ENCODE measurements at regions not wholly inside any gene's neighbourhood (a gene's known extent, or its start where the extent isn't known, plus 50 kb on each side); places are given as distances from the start of the nearest gene placed in this dataset.

DNA sequence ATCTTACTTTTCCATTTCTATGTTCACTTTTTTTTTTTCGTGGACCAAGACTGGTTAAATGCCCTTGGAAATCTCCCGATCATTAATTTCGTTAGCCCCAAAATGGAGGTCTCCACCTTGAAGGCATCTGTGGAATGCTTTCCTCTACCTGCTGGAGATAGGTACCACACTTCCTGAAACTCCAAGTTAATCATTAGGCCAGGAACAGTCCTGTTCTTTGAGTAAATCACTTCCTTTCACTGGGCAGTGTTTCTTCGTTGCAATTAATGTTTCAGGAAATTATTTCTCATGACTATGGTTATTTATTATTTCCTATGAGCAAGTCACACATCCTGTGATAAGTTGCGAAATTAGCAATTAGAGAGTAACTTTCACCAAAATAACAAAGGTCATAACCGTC is 225.2 kb upstream of the LYPLAL1 start:
- no peak for DNase-seq

DNA sequence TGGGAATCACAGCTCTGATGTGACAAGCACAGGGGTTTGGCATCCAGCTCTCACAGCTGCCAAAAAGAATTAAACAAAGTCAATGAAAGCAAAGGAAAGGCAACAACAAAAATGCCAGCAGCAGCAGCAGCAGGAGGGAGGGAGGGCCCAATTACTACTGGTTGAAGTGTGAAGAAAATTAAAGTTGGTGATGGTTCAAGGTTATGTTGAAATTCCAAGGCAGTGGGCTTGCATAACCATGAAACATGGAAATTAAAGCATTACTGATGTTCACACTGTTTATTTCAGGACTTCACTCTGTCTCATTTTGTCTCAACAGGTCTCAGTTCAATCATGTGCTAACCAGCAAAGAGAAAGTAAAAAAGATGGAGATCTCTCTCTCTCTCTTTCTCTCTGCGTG is 220.3 kb upstream of the LYPLAL1 start:
- DNase-seq, result no peak

DNA sequence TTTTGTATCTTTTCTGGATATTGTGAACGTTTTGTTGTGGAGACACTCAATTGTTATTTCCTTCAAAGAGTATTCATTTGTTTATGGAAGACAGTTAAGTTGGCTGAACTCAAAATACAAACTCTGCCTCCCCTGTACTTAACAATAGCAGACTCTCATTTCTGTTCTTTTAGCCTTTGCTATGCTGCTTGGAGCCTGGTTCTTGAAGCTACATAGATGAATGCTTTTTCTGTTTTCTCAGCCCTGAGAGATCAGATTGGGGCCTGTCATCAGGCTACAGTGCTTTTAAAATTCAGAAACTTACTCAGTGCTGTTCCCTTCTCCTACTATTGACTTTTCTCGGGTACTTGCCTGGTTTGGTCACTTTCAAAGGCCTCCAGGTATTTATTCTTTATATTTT is 215.7 kb upstream of the LYPLAL1 start:
- DNase-seq, result no peak

DNA sequence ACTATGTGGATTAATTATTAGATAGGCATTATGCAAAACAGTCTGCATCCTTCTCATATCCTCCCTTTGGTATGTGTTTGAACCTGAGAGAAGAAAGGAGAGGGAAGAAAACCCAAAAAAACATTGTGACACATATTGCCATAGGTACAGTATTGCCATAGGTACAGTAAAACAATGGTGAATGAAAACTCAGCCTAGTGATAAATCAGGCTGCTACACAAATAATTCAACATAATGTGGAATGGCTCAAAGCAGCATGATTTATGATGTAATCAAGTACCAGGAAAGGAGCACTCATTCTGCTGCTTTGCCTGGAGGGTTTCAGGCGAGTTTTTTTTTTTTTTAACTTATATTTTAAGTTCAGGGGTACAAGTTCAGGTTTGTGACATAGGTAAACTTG is 213.9 kb upstream of the LYPLAL1 start:
- no peak for DNase-seq

DNA sequence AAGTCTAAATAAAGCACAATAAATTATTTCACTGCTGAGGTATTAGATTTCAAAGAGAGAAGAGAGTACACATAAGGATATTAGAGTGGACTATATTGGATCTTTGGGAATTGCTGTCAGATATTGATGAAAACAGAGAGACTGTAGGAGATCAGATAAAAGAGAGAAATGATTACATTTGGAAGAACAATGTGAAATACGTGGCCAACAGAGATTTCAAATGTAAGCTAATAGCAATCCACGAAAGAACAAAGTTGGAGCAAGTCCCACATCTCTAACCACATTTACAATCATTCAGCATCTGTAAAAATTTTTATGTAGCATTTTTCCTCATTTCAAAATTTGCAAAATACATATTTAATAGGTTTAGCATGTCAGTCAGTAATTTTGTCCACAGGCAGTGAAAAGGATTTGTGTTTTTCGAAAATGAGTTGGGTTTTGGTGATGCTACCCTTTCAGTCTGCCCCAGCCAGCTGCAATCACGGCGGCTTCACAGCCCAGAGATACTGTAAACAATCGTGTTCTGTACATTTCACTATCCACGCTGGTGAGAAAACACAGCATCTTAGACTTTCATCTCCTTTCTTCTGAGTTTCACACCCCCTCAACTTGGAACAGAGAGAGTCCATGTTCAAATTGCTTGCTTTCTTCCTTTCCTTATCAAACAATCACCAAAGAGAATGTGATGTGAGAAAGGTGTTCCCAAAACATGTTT is 209.1 kb upstream of the LYPLAL1 start:
- DNase-seq, result no peak

GRCh38 chr1:218965821-218966220 is 207.9 kb upstream of the LYPLAL1 start:
- DNase-seq, result no peak

DNA sequence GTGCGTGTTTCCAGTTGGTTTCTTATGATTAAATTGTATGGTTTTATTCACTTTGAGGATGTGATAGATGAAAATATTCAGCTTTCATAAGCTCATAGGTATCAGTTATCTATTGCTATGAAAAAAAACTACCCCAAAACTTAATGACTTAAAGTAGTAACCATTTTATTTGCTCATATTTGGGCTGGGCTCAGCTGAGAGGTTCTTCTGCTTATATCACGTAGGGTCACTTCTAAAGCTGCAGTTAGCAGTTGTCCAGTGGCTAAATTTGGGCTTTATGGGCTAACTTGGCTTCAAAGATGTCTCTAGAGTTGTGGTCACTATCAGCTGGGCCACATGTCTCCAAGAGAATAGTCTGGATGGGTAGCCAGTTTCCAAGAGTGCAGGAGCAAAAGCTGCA is 206.4 kb upstream of the LYPLAL1 start:
- DNase-seq, result no peak

- DNase-seq, result peak; percentile 26
These were observed 205.8 kb upstream of the LYPLAL1 start for GRCh38 chr1:218967836-218968235.

DNA sequence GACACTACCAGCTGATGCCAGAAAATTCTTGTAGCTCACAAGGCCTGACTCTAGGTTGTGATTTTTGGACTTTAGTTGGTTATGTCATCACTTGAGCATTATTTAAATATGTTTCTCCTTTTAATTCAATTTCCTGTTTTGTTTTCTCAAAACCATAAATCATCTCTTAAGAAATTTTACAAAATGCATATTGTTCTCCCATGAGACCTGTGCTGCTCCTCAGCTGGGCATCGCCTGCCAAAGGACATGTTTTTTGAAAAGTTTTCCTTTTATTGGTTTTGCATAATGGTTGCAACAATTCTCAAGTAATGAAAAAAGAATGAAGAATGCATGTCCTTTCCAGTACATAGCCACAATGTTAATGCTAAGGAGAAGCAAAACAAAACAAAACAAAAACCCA is 204.7 kb upstream of the LYPLAL1 start:
- peak; percentile 6 for DNase-seq

DNA sequence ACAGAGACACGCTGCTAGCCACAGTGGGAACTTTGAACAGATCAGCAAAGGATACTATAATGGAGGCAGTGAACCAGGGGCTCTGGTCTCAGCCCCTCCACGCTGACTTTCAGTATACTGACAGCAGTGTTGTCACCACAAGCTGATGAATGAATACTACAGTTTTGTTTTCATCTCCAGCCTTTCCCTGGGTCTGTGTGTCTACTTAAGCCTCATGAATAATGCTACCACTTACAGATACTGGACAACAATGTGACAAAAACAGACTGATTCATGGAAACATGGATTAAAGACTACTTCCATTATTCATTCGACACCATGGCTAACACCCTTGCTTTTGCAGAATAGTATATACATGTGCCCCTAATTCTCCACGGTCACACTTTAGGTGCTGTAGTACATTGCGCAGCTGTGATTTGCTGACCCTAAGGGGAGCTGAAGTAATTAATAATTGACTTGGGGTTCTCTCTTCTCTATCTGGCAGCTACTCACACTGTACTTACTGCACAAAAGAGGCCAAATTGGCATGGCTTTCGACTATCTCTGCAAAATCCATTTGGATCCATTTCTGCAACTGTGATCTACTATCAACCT is 203.2 kb upstream of the LYPLAL1 start:
- no peak for DNase-seq

GRCh38 chr1:218971156-218971555 is 202.5 kb upstream of the LYPLAL1 start:
- peak; percentile 6 for DNase-seq

- DNase-seq, result no peak
These were observed 192.8 kb upstream of the LYPLAL1 start for GRCh38 chr1:218980881-218981280.

DNA sequence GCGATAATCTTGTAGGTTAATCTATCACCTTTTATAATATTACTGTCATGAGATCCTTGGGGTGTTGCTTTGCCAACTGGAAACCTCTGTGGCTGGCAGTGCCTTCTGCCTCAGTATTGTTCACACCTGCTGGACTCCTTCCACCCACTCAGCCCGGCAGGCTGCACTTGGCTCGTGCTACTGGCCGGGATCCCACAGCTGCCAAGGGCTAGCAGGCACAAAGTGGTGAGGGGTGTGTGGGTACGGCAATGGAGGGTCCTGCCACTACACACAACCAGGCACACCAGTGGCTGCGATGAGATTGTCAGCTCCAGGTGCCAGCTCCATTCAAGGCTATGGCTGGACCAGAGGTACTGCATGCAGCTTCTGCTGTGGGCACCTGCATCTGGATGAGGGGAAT is 191.2 kb upstream of the LYPLAL1 start:
- no peak for DNase-seq

GRCh38 chr1:218983433-218983832 is 190.2 kb upstream of the LYPLAL1 start:
- no peak for DNase-seq

- no peak for DNase-seq
These were observed 189.8 kb upstream of the LYPLAL1 start for GRCh38 chr1:218983848-218984247.

GRCh38 chr1:218985424-218985984 is 188.2 kb upstream of the LYPLAL1 start:
- DNase-seq, result no peak

DNA sequence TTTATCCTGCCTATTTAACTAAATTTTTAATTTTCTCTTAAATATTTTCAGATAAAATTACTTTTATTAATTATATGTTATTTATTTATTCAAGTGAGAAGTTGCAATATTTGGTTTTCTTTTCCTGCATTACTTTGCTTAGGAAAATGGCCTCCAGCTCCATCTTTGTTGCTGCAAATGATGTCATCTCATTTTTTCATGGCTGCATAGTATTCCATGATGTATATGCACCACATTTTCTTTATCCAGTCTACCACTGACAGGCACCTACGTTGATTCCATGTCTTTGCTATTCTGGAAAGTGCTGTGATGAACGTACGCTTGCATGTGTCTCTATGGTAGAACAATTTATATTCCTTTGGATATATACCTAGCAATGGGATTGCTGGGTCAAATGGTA is 186.9 kb upstream of the LYPLAL1 start:
- no peak for DNase-seq

DNA sequence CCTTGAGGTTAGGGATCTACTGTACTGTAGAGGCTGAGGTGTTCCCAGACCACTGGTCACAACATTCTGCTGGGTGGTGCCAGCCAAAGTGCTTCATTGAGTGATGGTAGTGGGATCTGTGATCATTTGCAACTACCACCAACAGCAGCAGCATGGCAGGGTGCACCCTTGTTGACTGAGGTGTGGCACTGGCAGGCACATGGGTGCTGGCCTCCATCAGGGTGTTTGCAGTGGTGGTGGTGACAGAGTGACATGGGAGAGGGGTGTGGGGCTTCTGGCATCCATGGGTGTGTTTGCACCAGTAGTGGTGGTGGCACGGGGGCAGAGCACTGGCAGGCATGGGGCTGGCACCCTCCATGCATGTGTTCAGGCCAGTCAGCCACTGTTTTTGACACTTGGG is 183.7 kb upstream of the LYPLAL1 start:
- DNase-seq, result no peak

GRCh38 chr1:218991089-218991488 is 182.6 kb upstream of the LYPLAL1 start:
- no peak for DNase-seq

GRCh38 chr1:218994615-218995014 is 179.1 kb upstream of the LYPLAL1 start:
- DNase-seq, result no peak

DNA sequence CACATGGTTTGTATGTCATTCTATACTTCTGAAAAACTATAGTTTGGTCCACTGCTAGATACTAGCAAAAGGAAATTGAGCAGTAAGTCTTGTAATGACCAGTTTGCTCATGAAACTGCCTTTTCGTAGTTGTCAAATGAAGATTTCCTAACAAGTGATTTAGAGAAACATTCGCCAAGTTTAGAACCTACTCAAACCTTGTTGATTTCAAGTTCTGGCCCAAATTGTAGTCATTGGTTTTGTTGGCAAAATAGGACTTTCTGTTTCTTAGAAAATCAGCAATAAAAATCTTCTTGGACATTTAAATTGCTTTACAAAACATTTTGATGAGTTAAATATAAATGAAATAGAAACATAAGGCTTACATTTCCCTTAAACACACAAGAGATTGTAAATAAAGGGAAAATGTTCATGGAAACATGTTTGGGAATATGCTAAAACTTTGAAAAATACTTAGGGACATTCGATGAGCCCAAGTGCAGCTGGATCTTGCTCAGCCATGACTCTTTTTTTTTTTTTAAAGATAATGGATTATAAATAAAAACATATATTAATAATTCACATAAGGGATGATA is 178.5 kb upstream of the LYPLAL1 start:
- no peak for DNase-seq

DNA sequence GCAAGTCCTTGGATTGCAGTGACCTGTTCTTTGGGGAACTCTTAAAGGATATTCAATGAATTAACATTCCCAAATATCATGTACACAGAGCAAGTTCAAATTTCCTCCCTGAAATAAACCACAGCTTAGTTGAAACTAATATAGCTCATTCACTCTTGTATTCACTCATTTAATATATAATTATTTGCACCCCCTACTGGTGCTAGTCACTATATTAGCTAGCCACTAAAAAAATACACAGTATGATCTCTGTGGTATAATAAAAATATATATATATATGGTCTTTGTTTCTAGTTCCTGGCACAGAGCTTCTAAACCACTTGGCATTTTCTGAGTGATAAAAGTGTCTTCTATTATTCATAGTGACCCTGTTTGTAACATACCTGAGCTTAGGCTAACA is 177.3 kb upstream of the LYPLAL1 start:
- DNase-seq, result no peak

GRCh38 chr1:219000005-219000404 is 173.7 kb upstream of the LYPLAL1 start:
- DNase-seq, result no peak

DNA sequence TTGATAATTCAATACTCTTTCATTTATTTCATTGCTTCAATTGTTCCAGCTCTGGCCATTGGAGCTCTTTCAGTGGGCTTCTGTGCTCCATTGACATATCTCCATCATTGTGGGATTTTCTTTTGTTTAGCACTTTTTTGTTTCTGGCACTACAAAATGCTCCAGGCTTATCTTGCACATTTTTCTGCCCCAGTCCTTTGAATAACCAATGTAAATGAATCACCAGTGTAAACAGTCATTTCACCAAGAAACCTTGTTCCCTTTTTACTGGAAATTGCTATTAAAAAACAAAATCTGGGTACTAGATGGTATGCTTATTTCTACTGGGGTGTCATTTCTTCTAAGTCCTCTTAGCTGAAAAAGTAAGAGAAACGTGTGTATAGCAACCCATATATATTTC is 173.0 kb upstream of the LYPLAL1 start:
- DNase-seq, result no peak

Data from fibroblast of skin of right quadriceps (primary cell).